LNCaP clone FGC (cell line): ENCODE measurements at regions not wholly inside any gene's neighbourhood (a gene's known extent, or its start where the extent isn't known, plus 50 kb on each side); places are given as distances from the start of the nearest gene placed in this dataset.
"Not testable (repeated sequence)": the region's sequence is repeated elsewhere in the genome, so short reads cannot be mapped to it uniquely, and the experiment has no call there.

Experiments
- DNase-seq: peaks from one replicate; pipeline ENCODE4 v3.0.0-alpha.2; 2011; ENCODE audit warnings: low read depth
- H3K4me3 ChIP-seq: 2 replicates; pipeline ENCODE4 v1.5.1; 2011; ENCODE audit warnings: mild to moderate bottlenecking, low read depth, low read length, control low read depth
- CTCF ChIP-seq: IDR thresholded peaks from 2 replicates; pipeline ENCODE4 v1.5.1; 2012; ENCODE audit warnings: mild to moderate bottlenecking; ENCODE audit not compliant: control insufficient read depth, insufficient read depth; ENCODE audit errors: extremely low read depth

GRCh38 chr7:115328018-115328417, 406.1 kb downstream of the MDFIC start:
- DNase-seq: no peak
- H3K4me3 ChIP-seq: no peak overlapping the region
- no peak for TF ChIP-seq CTCF

GRCh38 chr7:115327326-115327725, 405.4 kb downstream of the MDFIC start:
- H3K4me3 ChIP-seq: no peak overlapping the region
- DNase-seq: no peak
- TF ChIP-seq CTCF: no peak

- DNase-seq: no peak
- TF ChIP-seq CTCF: no peak
- H3K4me3 ChIP-seq: no peak overlapping the region
These were observed 397.6 kb downstream of the MDFIC start for GRCh38 chr7:115319541-115319940.

GRCh38 chr7:115310316-115310715, 388.4 kb downstream of the MDFIC start:
- not testable (repeated sequence) for DNase-seq, H3K4me3 ChIP-seq

- TF ChIP-seq CTCF: no peak
- no peak overlapping the region for H3K4me3 ChIP-seq
- DNase-seq: no peak
These were observed 384.7 kb downstream of the MDFIC start for GRCh38 chr7:115306586-115306985.

- DNase-seq: no peak
- no peak overlapping the region for H3K4me3 ChIP-seq
- no peak for TF ChIP-seq CTCF
These were observed 378.5 kb downstream of the MDFIC start for GRCh38 chr7:115300231-115300870.

GRCh38 chr7:115299397-115300037, 377.6 kb downstream of the MDFIC start:
- DNase-seq: no peak
- H3K4me3 ChIP-seq: no peak overlapping the region
- no peak for TF ChIP-seq CTCF
